ENCODE measurements at regions not wholly inside any gene's neighbourhood (a gene's known extent, or its start where the extent isn't known, plus 50 kb on each side); places are given as distances from the start of the nearest gene placed in this dataset.
"Not testable (repeated sequence)": the region's sequence is repeated elsewhere in the genome, so short reads cannot be mapped to it uniquely, and the experiment has no call there.

GRCh38 chr4:4089716-4090419 lies 136.9 kb downstream of the OTOP1 start:
- not testable (repeated sequence) for TF ChIP-seq CTCF (conservative IDR thresholded peaks at IDR 0.05); EZH2 (IDR thresholded peaks at IDR 0.05; ENCODE audit: low read depth)

All from PC-9 (cell line).